HEK293 (cell line): ENCODE measurements at regions not wholly inside any gene's neighbourhood (a gene's known extent, or its start where the extent isn't known, plus 50 kb on each side); places are given as distances from the start of the nearest gene placed in this dataset.

Source experiments
- CTCF ChIA-PET: fragments of 350-600 bp; formaldehyde crosslinking; extraction: SDS; loops from one replicate; lab custom pipeline; 2021; ENCODE audit warnings: antibody characterized with exemption; lab: Yijun Ruan, JAX
- POLR2A ChIA-PET: fragments of 300-600 bp; formaldehyde crosslinking; extraction: SDS; loops from one replicate; lab custom pipeline; 2020; ENCODE audit warnings: antibody characterized with exemption, inconsistent platforms; lab: Yijun Ruan, JAX
- H3K27ac ChIP-seq: fragments of 200-500 bp; sonication (Bioruptor generic); 2 replicates; pipeline ENCODE4 v1.5.1; 2014; ENCODE audit warnings: low read depth, low read length, control low read depth, inconsistent platforms; ENCODE audit errors: extremely low read depth
- H3K36me3 ChIP-seq, 2 experiments: fragments of 200-500 bp in 1 of 2; sonication (Bioruptor generic) in 1 of 2; 1 replicate in 1 of 2; 2 replicates in 1 of 2; pipeline ENCODE4 v1.5.1; 2014 to 2017; ENCODE audit warnings: inconsistent platforms in 2 of 2, low read length in 2 of 2; ENCODE audit not compliant: control insufficient read depth in 2 of 2, insufficient read depth in 1 of 2
- H3K4me1 ChIP-seq: fragments of 200-500 bp; sonication (Bioruptor generic); 2 replicates; pipeline ENCODE4 v1.5.1; 2014; ENCODE audit warnings: mild to moderate bottlenecking, low read length, inconsistent platforms; ENCODE audit not compliant: control insufficient read depth, insufficient read depth
- H3K4me3 ChIP-seq: 2 replicates; pipeline ENCODE4 v1.5.1; 2011; ENCODE audit warnings: low read depth, mild to moderate bottlenecking, control low read depth, low read length, moderate library complexity
- H3K9me3 ChIP-seq: fragments of 200-500 bp; sonication (Bioruptor generic); 2 replicates; pipeline ENCODE4 v1.5.1; 2014; ENCODE audit warnings: low read depth, low read length, inconsistent platforms; ENCODE audit not compliant: control insufficient read depth, insufficient read depth
- CTCF ChIP-seq: fragments of 450-650 bp; formaldehyde crosslinking; IDR thresholded peaks from 2 replicates; pipeline ENCODE4 v1.5.1; 2016; ENCODE audit warnings: missing biosample characterization, missing genetic modification characterization
- KLF9 ChIP-seq: fragments of 450-650 bp; formaldehyde crosslinking; IDR thresholded peaks from 2 replicates; pipeline ENCODE4 v1.5.1; 2016; ENCODE audit warnings: missing biosample characterization, missing genetic modification characterization, low read depth
- PATZ1 ChIP-seq: fragments of 450-650 bp; formaldehyde crosslinking; IDR thresholded peaks from 2 replicates; pipeline ENCODE4 v1.5.1; 2016; ENCODE audit warnings: missing biosample characterization, missing genetic modification characterization
- PRDM6 ChIP-seq: fragments of 450-650 bp; formaldehyde crosslinking; IDR thresholded peaks from 2 replicates; pipeline ENCODE4 v1.5.1; 2017; ENCODE audit warnings: missing biosample characterization, missing genetic modification characterization
- SALL2 ChIP-seq: fragments of 450-650 bp; formaldehyde crosslinking; IDR thresholded peaks from 2 replicates; pipeline ENCODE4 v1.5.0; 2017; ENCODE audit warnings: missing biosample characterization, mild to moderate bottlenecking, missing genetic modification characterization, borderline replicate concordance
- ZBTB10 ChIP-seq: fragments of 450-650 bp; formaldehyde crosslinking; IDR thresholded peaks from 2 replicates; pipeline ENCODE4 v1.5.1; 2016; ENCODE audit warnings: missing biosample characterization, missing genetic modification characterization
- ZBTB21 ChIP-seq: fragments of 450-650 bp; formaldehyde crosslinking; IDR thresholded peaks from 2 replicates; pipeline ENCODE4 v1.5.1; 2017; ENCODE audit warnings: missing biosample characterization, missing genetic modification characterization
- ZNF114 ChIP-seq: fragments of 450-650 bp; formaldehyde crosslinking; IDR thresholded peaks from 2 replicates; pipeline ENCODE4 v1.5.0; 2017; ENCODE audit warnings: missing biosample characterization, missing genetic modification characterization
- ZNF18 ChIP-seq: fragments of 450-650 bp; formaldehyde crosslinking; IDR thresholded peaks from 2 replicates; pipeline ENCODE4 v1.5.1; 2016; ENCODE audit warnings: missing biosample characterization, missing genetic modification characterization
- ZNF274 ChIP-seq, 2 experiments: fragments of 200-500 bp in 1 of 2; fragments of 450-650 bp in 1 of 2; sonication (Bioruptor generic) in 1 of 2; formaldehyde crosslinking in 1 of 2; IDR thresholded peaks; 2 replicates each; pipeline versions ENCODE4 v1.5.1 to v1.6.1; 2014 to 2016; ENCODE audit warnings: borderline replicate concordance in 1 of 2, inconsistent platforms in 1 of 2, low read length in 1 of 2, missing biosample characterization in 1 of 2, missing genetic modification characterization in 1 of 2
- ZNF302 ChIP-seq: fragments of 450-650 bp; formaldehyde crosslinking; IDR thresholded peaks from 2 replicates; pipeline ENCODE4 v1.5.1; 2016; ENCODE audit warnings: missing biosample characterization, missing genetic modification characterization, low read depth
- ZNF488 ChIP-seq: fragments of 450-650 bp; formaldehyde crosslinking; IDR thresholded peaks from 2 replicates; pipeline ENCODE4 v1.5.1; 2016; ENCODE audit warnings: missing biosample characterization, missing genetic modification characterization
- ZNF529 ChIP-seq: fragments of 450-650 bp; formaldehyde crosslinking; IDR thresholded peaks from 2 replicates; pipeline ENCODE4 v1.5.1; 2017; ENCODE audit warnings: missing genetic modification characterization, missing biosample characterization; ENCODE audit not compliant: insufficient replicate concordance
- ZNF610 ChIP-seq: fragments of 450-650 bp; formaldehyde crosslinking; IDR thresholded peaks from 2 replicates; pipeline ENCODE4 v1.5.1; 2016; ENCODE audit warnings: missing biosample characterization, missing genetic modification characterization, borderline replicate concordance
- ZNF623 ChIP-seq: fragments of 450-650 bp; formaldehyde crosslinking; IDR thresholded peaks from 2 replicates; pipeline ENCODE4 v1.5.1; 2016; ENCODE audit warnings: missing biosample characterization, missing genetic modification characterization
- ZNF624 ChIP-seq: fragments of 450-650 bp; formaldehyde crosslinking; IDR thresholded peaks from 2 replicates; pipeline ENCODE4 v1.5.1; 2017; ENCODE audit warnings: missing biosample characterization, missing genetic modification characterization
- ZNF660 ChIP-seq: fragments of 450-650 bp; IDR thresholded peaks from 2 replicates; pipeline ENCODE4 v1.5.1; 2018; ENCODE audit warnings: missing biosample characterization, mild to moderate bottlenecking, missing genetic modification characterization
- ZNF692 ChIP-seq: fragments of 450-650 bp; formaldehyde crosslinking; IDR thresholded peaks from 2 replicates; pipeline ENCODE4 v1.5.1; 2016; ENCODE audit warnings: missing biosample characterization, missing genetic modification characterization
- ZNF776 ChIP-seq: fragments of 450-650 bp; formaldehyde crosslinking; IDR thresholded peaks from 2 replicates; pipeline ENCODE4 v1.5.0; 2017; ENCODE audit warnings: missing biosample characterization, missing genetic modification characterization, borderline replicate concordance
- ZNF777 ChIP-seq: fragments of 450-650 bp; formaldehyde crosslinking; IDR thresholded peaks from 2 replicates; pipeline ENCODE4 v1.5.1; 2017; ENCODE audit warnings: missing biosample characterization, missing genetic modification characterization, borderline replicate concordance

GRCh38 chrX:155747520-155747919 lies 133.6 kb upstream of the VAMP7 start:
- H3K9me3 ChIP-seq = no peaks in the 10 kb centered on the region
- ChIA-PET POLR2A (no interaction called here), CTCF (no interaction called here)
- H3K27ac ChIP-seq = no peak overlapping the region
- no peak overlapping the region for H3K4me3 ChIP-seq
- H3K36me3 ChIP-seq = no peaks in the 10 kb centered on the region
- no peak for TF ChIP-seq ZNF274 (IDR thresholded peaks at IDR 0.05; ENCODE audit: low read length)
- no peak for TF ChIP-seq ZNF274 (tag by site-specific recombination; IDR thresholded peaks at IDR 0.05; ENCODE audit: borderline replicate concordance)
- TF ChIP-seq ZNF777 (tag by site-specific recombination) = no peak
- TF ChIP-seq ZBTB10 = no peak
- no peak for TF ChIP-seq ZNF488 (tag by site-specific recombination)
- TF ChIP-seq KLF9 (tag by site-specific recombination) = no peak
- no peak for TF ChIP-seq ZNF624 (tag by site-specific recombination)
- no peak for TF ChIP-seq ZNF776 (tag by site-specific recombination)
- TF ChIP-seq ZBTB21 (tag by site-specific recombination) = no peak
- no peak for TF ChIP-seq ZNF660 (tag by site-specific recombination)
- no peak for TF ChIP-seq CTCF
- TF ChIP-seq ZNF302 = no peak
- no peak for TF ChIP-seq ZNF623
- peaks cover 3% of the 10 kb centered on the region; the same call in 1 of the 2 replicates for H3K4me1 ChIP-seq

- POLR2A ChIA-PET = no interaction called here
- H3K36me3 ChIP-seq = no peaks in the 10 kb centered on the region
- CTCF ChIA-PET = no interaction called here
- no peaks in the 10 kb centered on the region for H3K9me3 ChIP-seq
- no peak overlapping the region for H3K27ac ChIP-seq
- H3K4me3 ChIP-seq = no peak overlapping the region
- H3K4me1 ChIP-seq = peaks cover 3% of the 10 kb centered on the region; the same call in 1 of the 2 replicates
- no peak for TF ChIP-seq SALL2 (tag by site-specific recombination)
- TF ChIP-seq ZNF18 (tag by site-specific recombination) = peak; percentile 60
- TF ChIP-seq ZNF529 = peak; percentile 6
- no peak for TF ChIP-seq ZNF114
- peak; percentile 42; the same call in 1 of the 2 replicates for TF ChIP-seq ZNF692
- TF ChIP-seq PATZ1 = no peak
- TF ChIP-seq ZNF610 (tag by site-specific recombination) = no peak
- peak; percentile 62 for TF ChIP-seq PRDM6 (tag by site-specific recombination)
Measured at GRCh38 chrX:155745792-155746191, 133.0 kb upstream of the TMLHE start.
